ENCODE measurements at regions not wholly inside any gene's neighbourhood (a gene's known extent, or its start where the extent isn't known, plus 50 kb on each side); places are given as distances from the start of the nearest gene placed in this dataset.

DNA sequence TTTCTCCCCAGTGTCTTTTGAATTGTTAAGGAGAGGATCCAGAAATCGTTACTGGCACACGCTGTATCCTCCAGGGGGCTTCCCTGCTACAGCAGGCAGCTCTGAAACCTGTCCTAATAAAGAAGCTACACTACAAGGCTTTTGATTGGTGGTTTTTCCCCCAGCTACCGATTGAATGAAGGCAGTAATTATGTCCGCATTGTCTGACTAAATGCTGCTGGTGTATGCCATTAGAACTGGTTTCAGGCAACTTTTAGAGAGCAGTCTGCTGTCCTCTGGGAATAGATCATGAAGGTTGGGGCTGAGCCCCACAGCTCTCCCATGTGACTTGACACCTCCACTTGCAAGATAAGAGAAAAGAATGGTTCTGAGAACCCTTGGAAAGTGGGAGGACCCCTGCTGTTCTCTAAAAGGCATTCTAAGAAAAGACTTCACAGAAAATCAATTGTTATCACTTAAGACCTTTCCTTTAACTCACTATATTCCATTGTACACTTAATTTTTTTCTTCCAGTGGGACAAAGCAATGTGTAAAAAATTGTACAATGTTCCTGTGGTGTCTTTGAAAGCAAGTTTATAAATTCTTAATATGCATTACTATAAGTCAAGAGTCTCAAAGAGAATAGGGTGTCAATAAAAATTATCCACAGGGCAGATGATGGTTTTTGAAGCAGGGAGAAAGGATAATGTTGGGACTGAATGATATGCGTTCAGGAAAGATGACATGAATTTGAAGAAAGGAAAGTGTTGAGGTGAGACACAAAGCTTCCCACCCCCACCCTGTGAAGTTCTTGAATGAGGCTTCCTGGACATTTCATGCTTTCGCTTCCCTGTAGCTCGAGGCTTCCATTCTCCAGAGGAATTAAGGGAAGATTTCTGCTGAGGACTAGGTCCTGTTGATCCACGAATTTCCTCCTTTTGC, 53.0 kb upstream of the DAZL start:
- peak; percentile 7 for DNase-seq

DNA sequence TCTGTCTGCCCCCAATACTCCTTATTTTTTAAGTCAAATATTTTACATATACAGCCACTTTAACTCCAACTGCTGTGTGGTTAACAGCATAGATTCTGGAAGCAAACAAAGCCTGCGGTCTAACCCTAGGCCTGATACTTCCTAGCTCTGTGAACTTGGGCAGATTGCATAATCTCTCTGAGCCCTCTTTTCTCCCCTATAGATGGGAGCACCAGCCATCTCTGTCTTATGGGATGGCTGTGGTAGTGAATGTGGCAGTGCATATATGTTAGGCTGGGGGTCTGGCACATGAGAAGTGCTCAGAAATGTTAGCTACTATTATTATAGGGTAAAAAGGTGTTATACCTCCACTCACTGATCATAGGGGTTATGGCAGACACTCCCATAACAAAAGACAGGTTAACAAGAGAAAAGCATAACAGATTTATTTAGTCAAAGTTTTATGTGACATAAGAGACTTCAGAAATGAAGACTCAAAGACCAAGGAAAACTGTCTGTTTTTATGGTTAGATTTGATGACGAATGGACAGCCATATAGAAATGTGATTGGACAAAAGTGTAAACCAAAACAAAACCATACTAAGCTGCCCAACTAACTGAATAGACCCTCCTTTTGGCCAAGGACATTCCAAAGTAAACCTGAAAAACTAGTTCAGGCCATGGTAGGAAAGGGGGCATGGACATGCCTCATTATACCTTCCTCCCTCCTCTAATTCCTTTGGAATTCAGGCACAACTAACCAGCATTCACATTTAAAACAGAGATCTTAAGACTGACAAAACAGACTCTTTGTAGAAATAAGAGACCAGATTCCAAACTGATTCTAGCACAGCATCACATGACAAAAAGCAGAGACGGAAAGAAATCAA, 53.9 kb upstream of the DAZL start:
- no peak for DNase-seq

GRCh38 chr3:16663854-16664712, 58.9 kb upstream of the DAZL start:
- DNase-seq, result no peak

DNA sequence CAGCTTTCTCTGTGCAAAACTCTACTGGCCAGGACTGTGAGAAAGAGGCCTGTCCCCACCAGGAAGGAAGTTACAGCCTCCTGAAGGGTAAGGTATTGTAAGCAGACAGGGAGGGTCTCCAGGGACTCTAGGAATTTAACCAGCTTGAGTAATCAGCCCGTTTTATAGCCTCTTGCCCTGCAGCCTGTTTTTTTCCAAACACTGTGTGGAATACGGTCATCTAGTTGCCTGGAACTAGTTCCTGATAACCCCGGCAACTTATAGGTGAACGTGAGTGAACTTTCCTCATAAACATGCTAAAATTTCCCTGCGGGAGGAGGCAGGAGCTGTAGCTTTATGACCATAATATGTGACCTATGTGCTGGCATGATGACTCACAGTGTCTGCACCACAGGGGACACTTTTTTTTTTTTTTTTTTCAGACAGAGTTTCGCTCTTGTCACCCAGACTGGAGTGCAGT, 60.1 kb upstream of the DAZL start:
- DNase-seq, result no peak

DNA sequence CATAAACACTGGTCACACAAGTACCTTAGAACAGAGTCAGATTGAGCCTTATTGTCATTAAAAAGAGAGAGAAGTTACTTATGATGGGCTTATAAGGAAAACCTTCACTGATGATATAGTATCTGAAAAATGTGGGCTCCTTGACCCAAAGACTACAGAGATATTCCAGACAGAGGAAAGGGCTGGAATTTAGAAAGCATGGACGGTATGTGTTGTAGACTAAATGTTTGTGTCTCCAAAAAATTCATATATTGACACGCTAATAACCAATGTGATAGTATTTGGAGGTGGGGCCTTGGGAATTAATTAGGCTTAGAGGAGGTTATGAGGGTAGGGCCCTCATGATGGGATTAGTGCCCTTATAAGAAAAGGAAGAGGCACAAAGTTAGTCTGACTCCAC, 61.0 kb upstream of the DAZL start:
- DNase-seq, result no peak

GRCh38 chr3:16667633-16668032, 62.4 kb upstream of the DAZL start:
- DNase-seq, result no peak

- DNase-seq, result no peak
Observed at GRCh38 chr3:16668776-16669545, 63.7 kb upstream of the DAZL start.

DNA sequence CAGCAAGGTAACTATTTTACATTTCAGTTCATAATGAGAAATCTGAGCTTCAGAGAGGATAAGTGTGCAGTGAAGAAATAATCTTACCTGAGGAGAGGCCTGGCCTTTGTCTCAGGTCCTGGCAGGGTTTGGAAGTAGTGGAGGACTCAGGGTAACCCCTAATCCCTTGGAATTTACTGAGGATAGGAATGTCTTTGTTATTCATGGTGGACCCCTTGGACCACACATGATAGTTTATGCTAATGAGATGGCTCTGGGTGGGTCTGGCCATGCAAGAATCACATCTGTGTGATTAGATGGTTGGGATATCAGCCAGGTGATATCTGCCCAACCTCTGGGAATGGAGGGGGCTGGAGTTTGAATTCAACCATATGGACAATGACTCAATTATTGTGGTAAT, 65.0 kb upstream of the DAZL start:
- DNase-seq, result no peak

DNA sequence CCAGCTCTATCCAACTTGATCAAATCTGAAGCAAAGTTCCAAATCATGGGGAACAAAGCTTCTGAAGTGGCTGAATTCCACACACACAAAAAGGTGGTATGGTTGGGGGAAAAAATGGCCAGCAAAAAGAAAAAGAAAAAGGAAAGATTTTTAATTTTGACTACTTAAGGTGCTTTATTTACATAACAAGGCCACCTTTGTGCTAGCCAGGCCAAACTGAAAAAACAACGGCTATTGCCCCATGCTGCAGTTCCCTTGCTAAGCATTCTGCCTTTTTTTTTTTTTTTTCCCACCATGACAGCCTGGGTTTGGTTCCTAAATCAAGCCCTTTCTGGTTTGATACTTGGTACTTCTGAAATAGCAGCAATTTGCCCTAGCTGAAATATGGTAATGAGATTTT, 66.5 kb upstream of the DAZL start:
- no peak for DNase-seq

- DNase-seq, result no peak
Observed at GRCh38 chr3:16673530-16673929, 68.3 kb upstream of the DAZL start.

- DNase-seq, result no peak
Observed at GRCh38 chr3:16675805-16676204, 70.6 kb upstream of the DAZL start.

GRCh38 chr3:16686679-16687078, 81.5 kb upstream of the DAZL start:
- DNase-seq, result no peak

GRCh38 chr3:16687221-16687620, 82.0 kb upstream of the DAZL start:
- no peak for DNase-seq

DNA sequence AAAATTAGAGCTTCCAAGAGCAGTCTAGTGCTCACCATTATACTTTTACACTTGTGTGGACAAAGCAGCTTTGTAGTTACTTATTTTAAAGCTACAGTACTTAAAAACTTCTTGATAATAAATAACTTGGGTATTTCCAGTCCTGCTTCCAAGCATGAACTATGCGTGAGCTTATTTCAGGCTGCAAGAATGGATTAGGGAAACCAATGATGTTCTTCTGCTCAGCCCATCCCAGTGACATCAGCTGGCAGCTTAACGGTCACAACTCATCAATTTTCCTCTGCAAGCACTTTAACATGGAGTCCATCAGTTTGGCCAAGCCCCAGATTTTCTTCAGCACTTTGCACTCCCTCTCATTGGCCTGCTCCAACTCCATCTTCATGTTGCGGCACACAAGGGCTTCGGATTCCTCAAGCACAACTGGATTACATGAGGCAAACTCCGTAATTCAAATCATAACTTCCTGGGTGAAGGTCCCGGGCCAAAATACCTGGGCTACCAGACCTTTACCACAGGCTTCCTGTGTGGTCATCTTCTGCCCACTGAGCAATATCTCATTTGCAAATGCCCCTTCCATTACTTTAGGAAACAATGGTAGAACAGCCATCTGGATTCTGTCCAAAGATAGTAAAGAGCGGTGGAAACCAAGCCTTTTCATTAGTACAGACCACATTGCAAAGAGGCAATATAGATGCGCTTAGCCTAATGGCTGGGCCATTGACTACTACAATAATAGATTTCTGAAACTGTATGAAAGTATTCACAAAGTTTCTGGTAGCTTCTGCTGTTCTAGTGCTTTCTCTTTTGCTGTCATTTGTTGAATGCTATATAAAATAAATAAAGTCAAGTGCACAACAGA, 87.5 kb upstream of the DAZL start:
- DNase-seq, result no peak

GRCh38 chr3:16693820-16694219, 88.6 kb upstream of the DAZL start:
- DNase-seq, result no peak

DNA sequence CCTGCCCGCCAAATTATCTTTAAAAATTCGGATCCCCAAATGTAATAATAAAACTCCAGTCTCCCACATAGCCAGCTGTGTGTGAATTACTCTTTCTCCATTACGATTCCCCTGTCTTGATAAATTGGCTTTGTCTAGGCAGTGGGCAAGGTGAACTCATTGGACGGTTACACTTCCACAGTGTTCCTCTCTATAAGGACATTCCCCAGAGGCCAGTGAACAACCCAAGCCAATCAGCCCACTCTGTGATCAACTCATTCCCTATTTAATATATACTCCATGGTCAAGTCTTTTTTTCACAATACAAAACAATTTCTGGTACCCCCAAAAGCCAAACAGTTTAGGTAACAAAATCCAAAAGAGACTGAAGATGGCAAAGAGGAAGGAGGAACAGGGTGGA, 90.5 kb upstream of the DAZL start:
- DNase-seq, result no peak

DNA sequence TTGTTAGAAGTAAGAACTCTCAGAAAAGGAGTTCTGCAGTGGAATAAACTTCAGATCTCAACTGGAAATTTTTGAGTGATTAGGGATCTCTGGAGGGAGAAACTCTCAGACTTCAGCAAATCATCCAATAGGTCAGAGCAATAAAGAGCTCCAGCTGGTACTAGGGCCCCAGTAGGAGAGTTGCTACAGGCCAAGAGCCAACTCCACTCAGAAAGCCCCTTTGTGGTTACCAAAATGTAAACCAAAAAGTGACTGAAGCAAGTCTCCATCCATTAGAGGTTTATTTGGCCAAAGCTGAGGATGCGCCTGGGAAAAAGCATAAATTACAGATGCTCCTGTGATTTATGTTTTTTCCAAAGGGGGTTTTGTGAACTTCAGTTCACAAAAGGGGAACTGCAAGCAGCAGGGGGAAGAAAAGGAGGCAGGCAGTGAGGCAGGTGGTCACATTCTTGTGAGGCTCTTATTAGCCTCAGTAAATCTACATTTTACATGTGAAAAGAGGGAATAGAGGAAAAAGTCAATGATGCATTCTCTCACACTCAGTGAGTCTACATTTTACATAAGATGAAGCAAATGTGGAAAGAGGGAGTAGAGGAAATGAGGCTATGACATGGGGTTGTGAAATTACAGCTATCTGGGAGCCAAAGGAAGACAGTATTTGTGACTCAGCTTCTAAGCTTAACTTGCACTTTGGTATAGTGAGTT, 92.4 kb upstream of the DAZL start:
- DNase-seq, result peak; percentile 4

- no peak for DNase-seq
Observed at GRCh38 chr3:16700651-16701050, 95.4 kb upstream of the DAZL start.

GRCh38 chr3:16704941-16705340, 99.7 kb upstream of the DAZL start:
- no peak for DNase-seq

- DNase-seq, result peak; percentile 17
Observed at GRCh38 chr3:16707260-16707659, 102.0 kb upstream of the DAZL start.
